GM18505 (cell line): ENCODE measurements at regions not wholly inside any gene's neighbourhood (a gene's known extent, or its start where the extent isn't known, plus 50 kb on each side); places are given as distances from the start of the nearest gene placed in this dataset.

ENCODE experiments used
- ATAC-seq: cut with Tn5 transposase; IDR thresholded peaks from one replicate; pipeline ENCODE4 v1.9.1; 2021; ENCODE audit not compliant: unreplicated experiment
- POLR2A ChIP-seq: IDR thresholded peaks from 4 replicates; pipeline ENCODE4 v1.6.1; 2011; ENCODE audit warnings: borderline replicate concordance; ENCODE audit not compliant: insufficient read depth, insufficient read length; ENCODE audit errors: extremely low read depth

DNA sequence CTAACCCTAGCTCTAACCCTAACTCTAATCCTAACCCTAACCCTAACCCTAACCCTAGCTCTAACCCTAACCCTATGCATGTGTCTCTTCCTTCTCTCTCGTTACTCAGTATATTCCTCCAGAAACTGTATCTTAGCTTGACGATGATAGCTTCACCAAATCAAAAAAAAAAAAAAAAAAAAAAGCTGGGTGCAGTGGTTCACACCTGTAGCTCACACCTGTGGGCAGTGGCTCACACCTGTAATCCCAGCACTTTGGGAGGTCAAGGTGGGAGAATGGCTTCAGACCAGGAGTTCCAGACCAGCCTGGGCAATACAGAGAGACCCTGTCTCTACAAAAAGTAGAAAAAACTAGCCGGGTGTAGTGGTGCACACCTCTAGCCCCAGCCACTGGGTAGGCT is 414.0 kb downstream of the GATA3 start:
- no peak for TF ChIP-seq POLR2A
- ATAC-seq, result no peak

DNA sequence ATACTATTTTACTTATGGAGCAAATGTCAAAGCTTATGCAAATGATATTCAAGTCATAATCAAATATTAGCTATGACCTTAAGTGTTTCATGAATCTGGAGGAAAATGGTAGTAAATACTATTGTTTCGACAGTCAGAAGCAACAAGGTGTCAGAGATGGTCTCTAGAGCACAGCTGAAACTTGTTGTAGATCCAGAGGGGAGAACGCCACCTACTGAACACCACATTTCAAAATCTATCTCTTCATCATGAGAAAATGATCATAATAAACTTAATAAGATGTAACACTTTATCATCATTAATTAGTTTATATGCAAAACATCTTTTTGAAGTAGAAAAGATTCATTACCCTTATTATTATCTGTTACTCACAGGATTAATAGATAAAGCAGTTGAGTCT is 418.7 kb downstream of the GATA3 start:
- ATAC-seq, result no peak
- no peak for TF ChIP-seq POLR2A

DNA sequence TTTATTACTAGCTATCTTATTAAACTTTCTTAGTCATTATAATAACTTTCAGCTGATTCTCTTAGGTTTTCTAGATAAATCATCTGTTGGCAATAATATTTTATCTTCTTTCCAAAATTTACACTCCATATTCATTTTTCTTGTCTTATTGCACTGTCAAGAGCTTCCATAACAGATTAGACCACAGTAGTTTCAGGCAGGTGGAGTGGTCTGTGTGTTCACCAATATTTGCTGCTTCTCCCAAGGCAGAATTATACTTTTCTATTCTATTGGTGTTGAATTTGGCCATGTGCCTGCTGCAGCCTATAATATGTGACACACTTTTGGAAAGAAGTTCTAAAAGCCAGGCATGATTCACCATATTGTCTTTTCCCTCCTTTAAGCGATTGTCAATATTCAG is 422.8 kb downstream of the GATA3 start:
- ATAC-seq, result no peak
- TF ChIP-seq POLR2A, result no peak

DNA sequence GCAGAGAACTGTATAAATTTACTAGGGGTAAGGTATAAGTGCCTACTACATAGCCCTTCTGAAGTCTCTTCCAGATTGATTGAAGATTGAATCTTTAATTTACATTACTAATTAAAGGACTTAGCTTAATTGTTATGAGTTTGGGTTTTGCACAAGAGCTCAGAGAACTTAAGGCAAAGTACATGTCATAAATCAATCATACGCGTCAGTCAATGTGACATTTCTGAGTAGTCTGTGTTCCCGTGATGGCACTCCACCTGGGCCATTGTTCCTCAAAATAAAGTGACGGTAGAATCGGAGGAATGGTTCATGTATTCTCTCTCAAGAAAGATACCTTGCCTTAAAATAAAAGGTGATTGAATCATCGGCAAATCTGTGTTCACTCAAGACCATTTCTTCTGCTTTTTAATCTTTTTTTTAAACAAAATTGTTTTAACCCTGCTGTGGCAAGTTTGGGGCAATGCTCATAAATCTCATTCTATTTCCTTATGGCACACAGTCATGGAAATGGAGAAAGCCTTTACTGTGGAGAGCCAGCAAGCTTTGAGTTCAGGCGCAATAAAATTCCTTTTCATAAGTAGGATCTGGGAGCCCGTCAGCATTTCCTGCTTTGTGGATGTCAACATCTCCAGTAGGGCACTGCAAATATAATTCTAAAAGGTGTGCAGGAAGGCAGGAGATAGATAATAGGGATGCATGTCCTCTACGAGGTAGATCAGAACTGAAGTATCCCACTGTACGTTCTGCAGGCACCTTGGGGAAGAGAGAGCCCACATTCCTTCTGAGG is 427.4 kb downstream of the GATA3 start:
- TF ChIP-seq POLR2A, result no peak
- ATAC-seq, result no peak

DNA sequence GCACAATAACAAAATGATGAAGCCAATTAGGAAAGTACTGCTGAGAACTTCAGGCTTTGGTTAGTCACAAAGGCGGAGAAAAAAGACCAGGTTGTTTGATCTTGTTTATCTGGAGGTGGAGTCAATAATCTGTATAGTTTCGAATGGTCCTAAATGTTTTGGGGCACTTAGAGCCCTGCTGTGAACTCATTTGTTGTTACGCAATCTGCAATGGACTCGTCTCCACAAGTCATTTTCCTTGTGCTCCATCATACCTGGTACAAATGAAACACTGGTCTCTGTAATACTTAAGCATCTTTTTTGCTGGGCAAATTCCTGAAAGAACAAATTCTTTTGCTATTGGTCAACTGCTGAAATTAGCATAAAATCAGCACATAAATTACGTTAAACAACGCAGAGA is 430.5 kb downstream of the GATA3 start:
- no peak for TF ChIP-seq POLR2A
- no peak for ATAC-seq

DNA sequence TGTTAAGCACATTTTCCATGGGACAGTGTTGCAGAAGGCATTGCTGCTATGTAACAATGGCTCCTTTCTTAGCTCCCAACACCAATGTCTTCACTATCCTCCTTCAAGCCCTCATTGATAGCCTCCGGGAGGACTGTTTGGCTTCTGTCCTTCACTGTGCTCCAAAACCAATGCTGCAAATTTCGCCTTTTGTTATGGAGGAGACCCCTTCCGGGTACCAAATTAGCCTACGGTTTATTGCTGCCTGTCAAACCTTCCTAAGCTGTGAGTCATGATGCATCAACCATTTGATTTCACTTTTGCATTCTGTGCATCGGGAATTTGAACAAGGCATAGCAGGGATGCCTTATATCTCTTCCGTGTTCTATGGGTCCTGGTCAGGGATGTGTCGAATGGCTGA is 432.9 kb downstream of the GATA3 start:
- TF ChIP-seq POLR2A, result no peak
- no peak for ATAC-seq

DNA sequence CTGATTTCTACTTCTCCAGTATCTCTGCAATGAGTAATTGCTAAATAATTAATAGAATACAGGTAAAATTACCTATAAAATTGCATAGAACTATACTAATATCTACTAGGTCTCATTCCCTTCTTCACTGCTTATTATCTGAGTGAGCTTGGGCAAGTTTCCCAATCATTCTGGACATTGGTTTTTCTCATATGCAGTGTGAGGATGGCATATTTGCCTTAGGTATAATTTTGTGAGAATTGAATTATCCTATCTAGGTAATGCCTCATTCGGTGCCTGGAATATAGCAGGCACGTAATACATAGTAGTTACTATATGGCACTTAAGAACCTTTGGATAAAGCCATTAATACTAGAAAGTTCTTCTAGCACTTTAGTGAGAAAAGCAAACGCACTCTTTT is 434.7 kb downstream of the GATA3 start:
- no peak for ATAC-seq
- no peak for TF ChIP-seq POLR2A

DNA sequence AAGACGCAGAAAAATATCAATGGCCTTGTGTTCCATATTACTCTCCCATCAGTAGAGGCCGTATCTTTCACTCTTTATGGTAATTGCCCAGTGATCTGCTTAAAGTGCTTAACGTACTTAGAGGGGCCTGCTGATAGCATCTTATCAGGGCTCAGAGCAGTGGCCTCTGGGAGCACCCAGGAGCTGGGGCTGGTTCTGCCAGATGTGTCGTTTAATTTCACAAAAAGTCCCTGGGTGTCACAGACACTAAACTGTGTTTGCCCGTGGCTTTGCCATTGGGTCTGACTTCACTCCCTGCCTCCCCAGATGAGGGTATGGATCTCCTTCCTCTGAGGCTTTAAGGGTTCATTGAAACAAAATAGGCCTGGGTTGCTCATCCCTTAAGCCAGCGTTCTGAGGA is 435.3 kb downstream of the GATA3 start:
- no peak for ATAC-seq
- TF ChIP-seq POLR2A, result no peak

DNA sequence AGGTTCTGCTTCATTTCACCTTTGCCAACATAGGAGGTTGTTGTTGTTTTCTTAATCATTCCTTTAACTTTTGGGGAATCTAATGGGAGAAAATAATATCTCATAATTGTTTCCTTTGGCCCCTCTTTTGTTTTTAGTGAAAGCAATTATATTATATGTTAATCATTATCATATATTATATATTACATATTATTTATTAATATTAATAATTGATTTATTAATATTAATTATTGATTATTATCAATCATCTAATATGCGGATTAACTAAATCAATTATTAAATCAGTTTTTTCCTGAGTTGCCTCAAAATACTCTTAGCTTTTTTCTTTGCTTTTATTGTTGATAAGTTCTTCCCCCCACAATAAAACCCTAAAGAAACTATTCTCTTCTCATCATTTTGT is 443.8 kb downstream of the GATA3 start:
- TF ChIP-seq POLR2A, result no peak
- no peak for ATAC-seq

DNA sequence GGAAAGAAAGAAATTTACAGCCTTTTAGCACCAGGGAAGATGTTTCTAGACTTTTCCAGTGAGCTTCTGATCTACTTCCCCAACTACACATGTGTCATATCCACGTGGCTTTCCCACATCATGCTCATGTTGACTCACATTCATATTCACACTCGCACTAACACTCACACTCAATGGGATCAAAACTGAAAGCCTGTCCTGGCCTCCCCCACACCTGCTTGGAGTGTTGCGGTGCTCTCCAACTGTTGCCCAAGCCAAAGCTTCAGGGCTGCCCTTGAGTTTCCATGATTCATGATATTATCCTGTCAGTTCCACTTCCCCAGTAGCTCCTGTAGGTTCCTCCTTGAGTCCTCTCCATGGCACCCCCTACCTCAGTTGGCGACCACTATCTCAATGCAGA is 444.4 kb downstream of the GATA3 start:
- no peak for TF ChIP-seq POLR2A
- no peak for ATAC-seq

DNA sequence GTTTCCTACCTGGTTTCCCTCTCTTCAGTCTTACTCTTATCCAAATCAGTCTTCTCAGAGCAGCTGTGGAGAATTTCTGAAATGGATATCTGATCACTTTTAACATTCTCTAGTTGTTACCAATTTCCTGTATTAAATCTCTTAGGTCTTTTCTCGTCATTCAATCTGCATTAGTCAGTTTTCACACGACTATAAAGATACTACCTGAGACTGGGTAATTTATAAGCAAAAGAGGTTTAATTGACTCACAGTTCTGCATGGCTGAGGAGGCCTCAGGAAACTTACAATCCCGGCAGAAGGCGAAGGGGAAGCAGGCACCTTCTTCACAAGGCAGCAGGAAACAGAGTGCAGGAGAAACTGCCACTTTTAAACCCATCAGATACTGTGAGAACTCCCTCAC is 444.8 kb downstream of the GATA3 start:
- no peak for ATAC-seq
- no peak for TF ChIP-seq POLR2A

DNA sequence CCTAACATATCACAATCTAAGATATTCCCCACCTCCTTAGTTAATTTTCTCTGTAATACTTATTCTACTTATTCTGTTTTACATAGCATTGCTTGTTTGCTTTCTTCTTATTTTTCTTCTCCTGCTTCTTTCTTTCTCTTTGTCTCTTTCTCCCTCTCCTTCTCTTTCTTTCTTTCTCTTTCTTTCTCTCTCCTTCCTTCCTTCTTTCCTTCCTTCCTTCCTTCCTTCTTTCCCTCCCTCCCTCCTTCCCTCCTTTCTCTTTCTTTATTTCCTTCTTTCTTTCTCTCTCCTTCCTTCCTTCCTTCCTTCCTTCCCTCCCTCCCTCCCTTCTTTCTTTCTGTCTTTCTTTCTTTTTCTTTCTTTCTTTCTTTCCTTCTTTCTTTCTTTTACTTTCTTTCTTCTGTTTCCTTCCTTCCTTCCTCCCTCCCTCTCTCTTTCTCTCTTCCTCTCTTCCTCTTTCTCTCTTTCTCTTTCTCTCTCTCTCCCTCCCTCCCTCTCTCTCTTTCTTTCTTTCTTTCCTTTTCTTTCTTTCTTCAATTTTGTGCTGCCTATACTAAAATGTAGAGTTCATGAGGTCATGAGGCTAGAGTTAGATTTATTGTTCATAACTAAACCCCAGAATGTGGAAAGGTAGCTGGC is 445.4 kb downstream of the GATA3 start:
- no peak for TF ChIP-seq POLR2A
- ATAC-seq, result no peak

DNA sequence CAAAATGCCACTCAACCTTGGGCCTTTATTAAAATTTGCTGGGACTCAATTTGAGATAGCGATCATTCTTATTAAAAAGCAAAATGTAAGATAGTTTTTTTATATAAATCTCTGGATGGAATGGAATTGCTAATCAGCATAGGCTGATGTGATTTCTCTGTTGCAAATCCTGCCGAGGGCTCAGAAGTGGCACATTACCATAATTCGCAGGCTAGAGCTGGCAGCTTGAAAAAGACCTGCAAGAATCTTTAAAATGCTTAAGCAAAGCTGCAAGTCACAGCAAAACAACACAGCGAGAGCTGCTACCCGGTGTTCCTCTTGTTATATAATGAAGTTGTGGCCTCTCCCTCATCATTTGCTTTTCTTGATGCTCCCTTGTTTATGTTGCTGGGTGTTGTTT is 448.1 kb downstream of the GATA3 start:
- no peak for TF ChIP-seq POLR2A
- ATAC-seq, result no peak

DNA sequence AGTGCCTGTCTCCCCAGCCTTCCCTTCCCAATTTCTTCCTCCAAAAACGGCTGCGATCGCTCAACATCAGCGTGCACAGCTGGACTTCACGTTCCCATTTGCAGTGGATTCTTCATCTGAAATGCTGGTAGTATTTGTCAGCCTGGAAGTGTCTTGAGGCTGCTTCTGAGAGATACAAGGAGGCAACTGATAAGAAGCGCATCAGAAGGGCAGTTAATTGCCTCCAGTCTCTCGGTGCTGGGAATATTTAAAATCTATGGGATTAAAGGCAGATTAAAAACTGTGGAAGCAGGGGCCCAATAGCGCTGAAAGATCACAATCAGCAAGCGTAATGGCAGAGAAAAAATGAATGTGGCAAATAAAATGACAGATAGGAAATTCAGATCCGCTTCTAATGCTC is 450.0 kb downstream of the GATA3 start:
- TF ChIP-seq POLR2A, result no peak
- no peak for ATAC-seq

DNA sequence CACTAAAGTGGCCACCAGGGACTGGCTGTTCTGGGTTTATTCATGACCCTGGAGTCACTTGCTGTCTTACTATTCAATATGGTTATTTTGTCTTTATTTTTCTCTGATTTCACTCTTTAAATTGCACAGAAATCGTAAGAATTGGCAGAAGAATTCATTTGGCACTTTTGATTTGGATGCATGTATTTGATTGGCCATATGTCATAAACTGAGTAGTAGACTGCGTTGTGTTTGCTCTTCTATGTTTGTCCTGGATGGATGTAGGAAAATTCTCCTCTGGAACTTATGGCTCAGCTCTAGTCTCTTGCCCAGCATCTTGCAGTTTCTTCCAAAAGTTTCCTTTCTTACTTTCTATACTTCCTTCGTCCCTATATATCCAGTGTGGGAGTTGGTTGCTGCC is 452.7 kb downstream of the GATA3 start:
- ATAC-seq, result no peak
- no peak for TF ChIP-seq POLR2A

DNA sequence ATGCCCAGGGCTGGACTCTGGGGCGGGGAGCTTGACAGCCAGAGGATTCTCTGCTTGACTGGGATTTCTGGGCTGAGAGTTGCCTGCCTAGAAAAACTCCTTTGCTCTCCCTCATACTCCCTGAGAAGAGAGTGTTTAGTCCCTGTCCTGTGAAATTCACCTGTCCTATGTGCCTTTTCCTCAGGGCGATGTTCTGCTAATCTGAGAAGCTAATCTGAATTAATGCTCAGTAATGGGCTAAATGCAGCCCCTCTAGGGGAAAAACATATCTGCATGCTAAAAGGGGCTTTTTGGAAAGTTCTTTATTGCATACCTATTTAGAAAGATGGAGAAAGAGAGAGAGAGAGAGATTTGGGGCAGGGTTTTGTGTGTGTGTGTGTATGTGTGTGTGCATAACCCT is 454.4 kb downstream of the GATA3 start:
- TF ChIP-seq POLR2A, result no peak
- no peak for ATAC-seq

DNA sequence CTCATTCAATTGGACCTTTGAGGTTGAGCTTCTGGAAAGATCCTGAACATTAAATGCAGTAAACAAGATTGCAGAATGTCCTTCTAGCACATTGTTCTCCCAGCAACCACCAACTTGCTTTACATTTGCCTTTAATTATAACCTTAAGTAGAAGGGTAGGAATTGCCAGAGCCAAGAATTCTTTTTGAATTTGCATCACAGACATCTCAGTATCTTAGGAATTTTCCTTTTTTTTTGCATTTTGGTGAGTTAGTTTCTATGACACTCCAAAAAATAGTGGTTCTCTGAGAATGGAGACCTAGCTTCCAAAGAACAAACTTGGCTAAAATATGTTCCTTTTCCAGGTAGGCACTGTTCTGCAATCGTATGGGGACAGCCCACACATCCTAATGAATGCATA is 456.0 kb downstream of the GATA3 start:
- ATAC-seq, result no peak
- TF ChIP-seq POLR2A, result no peak
